SK-N-SH treated with all-trans-retinoic acid at 6 μM for 48 hours (cell line): ENCODE measurements at regions not wholly inside any gene's neighbourhood (a gene's known extent, or its start where the extent isn't known, plus 50 kb on each side); places are given as distances from the start of the nearest gene placed in this dataset.

Experiments used
- ARNTL ChIP-seq: fragments of 450-650 bp; formaldehyde crosslinking; IDR thresholded peaks from 2 replicates; pipeline ENCODE4 v1.5.0; 2020; ENCODE audit warnings: low read depth, mild to moderate bottlenecking, moderate library complexity, borderline replicate concordance
- CREB5 ChIP-seq: fragments of 250-450 bp; sonication (Bioruptor Pico); IDR thresholded peaks from 2 replicates; pipeline ENCODE4 v1.5.1; 2020; ENCODE audit warnings: low read depth, mild to moderate bottlenecking, moderate library complexity
- CSDC2 ChIP-seq: fragments of 250-450 bp; sonication (Bioruptor Pico); IDR thresholded peaks from 2 replicates; pipeline ENCODE4 v1.5.0; 2020; ENCODE audit warnings: mild to moderate bottlenecking, moderate library complexity
- ESRRG ChIP-seq: fragments of 250-450 bp; sonication (Bioruptor Pico); IDR thresholded peaks from 2 replicates; pipeline ENCODE4 v1.6.1; 2021; ENCODE audit warnings: mild to moderate bottlenecking
- OSR1 ChIP-seq: fragments of 250-450 bp; sonication (Bioruptor Pico); IDR thresholded peaks from 2 replicates; pipeline ENCODE4 v1.8.0; 2022; ENCODE audit warnings: moderate library complexity, mild to moderate bottlenecking, inconsistent platforms
- PATZ1 ChIP-seq: fragments of 250-450 bp; sonication (Bioruptor Pico); IDR thresholded peaks from 2 replicates; pipeline ENCODE4 v1.8.0; 2020; ENCODE audit warnings: mild to moderate bottlenecking, moderate library complexity, borderline replicate concordance
- POU6F1 ChIP-seq: fragments of 250-450 bp; sonication (Bioruptor Pico); IDR thresholded peaks from 2 replicates; pipeline ENCODE4 v1.8.0; 2021; ENCODE audit warnings: low read depth, mild to moderate bottlenecking, moderate library complexity, borderline replicate concordance
- PPARA ChIP-seq: fragments of 250-450 bp; sonication (Bioruptor Pico); IDR thresholded peaks from 2 replicates; pipeline ENCODE4 v1.5.0; 2020; ENCODE audit warnings: mild to moderate bottlenecking, borderline replicate concordance
- SNAI2 ChIP-seq: fragments of 250-450 bp; sonication (Bioruptor Pico); IDR thresholded peaks from 2 replicates; pipeline ENCODE4 v1.5.0; 2020; ENCODE audit warnings: mild to moderate bottlenecking, moderate library complexity
- ZC3H10 ChIP-seq: fragments of 250-450 bp; sonication (Bioruptor Pico); IDR thresholded peaks from 2 replicates; pipeline ENCODE4 v1.5.1; 2021; ENCODE audit warnings: mild to moderate bottlenecking, moderate library complexity
- ZFP30 ChIP-seq: fragments of 450-650 bp; formaldehyde crosslinking; IDR thresholded peaks from 2 replicates; pipeline ENCODE4 v1.5.0; 2022; ENCODE audit warnings: mild to moderate bottlenecking, moderate library complexity
- ZNF565 ChIP-seq: fragments of 450-650 bp; formaldehyde crosslinking; conservative IDR thresholded peaks from 2 replicates; pipeline ENCODE4 v1.5.0; 2020; ENCODE audit warnings: low read depth, mild to moderate bottlenecking, moderate library complexity

GRCh38 chr5:33254579-33254978, 186.2 kb upstream of the TARS1 start:
- TF ChIP-seq ESRRG (CRISPR knock-in tag) (no peak), PATZ1 (CRISPR knock-in tag) (no peak), POU6F1 (CRISPR knock-in tag) (no peak), ARNTL (CRISPR knock-in tag) (no peak), ZNF565 (no peak), ZFP30 (CRISPR knock-in tag) (no peak), CREB5 (CRISPR knock-in tag) (no peak), PPARA (CRISPR knock-in tag) (no peak), OSR1 (no peak), SNAI2 (CRISPR knock-in tag) (no peak), ZC3H10 (no peak), CSDC2 (no peak)
